HG03571 (cell line): ENCODE measurements at regions not wholly inside any gene's neighbourhood (a gene's known extent, or its start where the extent isn't known, plus 50 kb on each side); places are given as distances from the start of the nearest gene placed in this dataset.
"Not testable (repeated sequence)": the region's sequence is repeated elsewhere in the genome, so short reads cannot be mapped to it uniquely, and the experiment has no call there.

Experiments used
- ATAC-seq: cut with Tn5 transposase; IDR thresholded peaks from one replicate; pipeline ENCODE4 v1.9.1; 2021; ENCODE audit not compliant: unreplicated experiment

DNA sequence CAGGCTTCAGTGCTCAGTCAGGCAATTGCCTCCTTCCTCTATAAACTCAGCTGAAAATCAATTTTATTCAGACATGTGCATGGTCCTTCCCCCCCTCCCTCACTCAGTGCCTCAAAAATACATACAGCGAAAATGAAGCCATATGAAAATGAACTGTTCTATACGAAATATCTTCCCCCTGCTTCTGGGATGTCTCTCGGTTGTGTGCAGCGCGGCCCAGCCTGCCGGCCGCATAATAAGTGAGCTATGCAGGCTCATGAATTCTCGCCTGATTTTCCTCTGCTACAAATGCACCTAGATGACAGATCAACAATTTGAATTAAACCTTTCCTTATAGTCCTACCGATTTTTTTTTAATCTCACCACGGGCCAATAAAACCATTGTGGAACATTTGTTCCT, 252.9 kb downstream of the CRLF2 start:
- no peak for ATAC-seq

DNA sequence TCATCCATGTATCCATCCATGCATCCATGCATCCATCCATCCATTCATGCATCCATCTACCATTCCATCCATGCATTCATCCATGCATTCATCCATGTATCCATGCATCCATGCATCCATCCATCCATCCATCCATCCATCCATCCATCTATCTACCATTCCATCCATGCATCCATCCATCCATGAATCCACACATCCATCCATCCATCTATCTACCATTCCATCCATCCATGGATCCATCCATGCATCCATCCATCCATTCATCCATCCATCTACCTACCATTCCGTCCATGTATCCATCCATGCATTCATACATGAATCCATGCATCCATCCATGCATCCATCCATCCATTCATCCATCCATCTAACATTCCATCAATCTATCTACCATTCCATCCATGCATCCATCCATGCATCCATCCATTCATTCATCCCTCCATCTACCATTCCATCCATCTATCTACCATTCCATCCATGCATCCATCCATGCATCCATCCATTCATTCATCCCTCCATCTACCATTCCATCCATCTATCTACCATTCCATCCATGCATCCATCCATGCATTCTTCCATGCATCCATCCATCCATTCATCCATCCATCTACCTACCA, 257.2 kb downstream of the CRLF2 start:
- not testable (repeated sequence) for ATAC-seq

DNA sequence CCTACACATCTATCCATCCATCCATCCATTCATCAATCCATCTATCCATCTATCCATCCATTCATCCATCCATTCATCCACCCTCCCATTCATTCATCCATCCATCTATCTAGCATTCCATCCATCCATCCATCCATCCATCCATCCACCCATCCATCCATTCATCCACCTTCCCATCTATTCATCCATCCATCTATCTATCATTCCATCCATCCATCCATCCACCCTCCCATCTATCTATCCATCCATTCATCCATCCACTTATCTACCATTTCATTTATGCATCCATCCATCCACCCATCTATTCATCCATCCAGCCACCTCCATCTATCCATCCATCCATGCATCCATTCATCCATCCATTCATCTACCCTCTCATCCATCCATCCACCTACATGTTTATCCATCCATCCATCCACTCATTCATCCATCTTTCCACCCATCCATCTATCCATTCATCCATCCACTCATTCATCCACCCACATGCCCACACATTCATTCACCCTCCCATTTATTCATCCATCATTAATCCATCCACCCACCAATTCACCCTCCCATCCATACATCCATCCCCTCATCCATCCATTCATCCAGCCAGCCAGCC, 258.5 kb downstream of the CRLF2 start:
- no peak for ATAC-seq

DNA sequence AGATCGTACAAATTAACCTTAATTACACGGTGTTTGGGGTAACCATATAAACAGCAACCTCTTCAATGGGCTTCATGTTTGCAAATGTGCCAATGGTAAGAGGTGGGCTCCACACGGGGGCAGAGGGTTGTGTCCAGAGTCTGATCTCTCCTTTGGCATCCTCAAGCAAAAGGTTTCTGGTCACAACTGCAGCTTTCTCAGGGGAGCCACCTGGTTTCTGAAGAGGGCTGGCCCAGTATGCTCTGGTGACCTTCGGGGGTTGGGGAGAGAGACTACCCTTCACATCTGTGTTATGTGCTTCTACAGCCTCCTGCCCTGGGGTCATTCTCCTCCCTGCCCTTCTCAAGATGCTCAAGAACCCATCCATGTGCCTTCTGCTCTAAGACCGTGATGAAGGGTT, 259.6 kb downstream of the CRLF2 start:
- no peak for ATAC-seq

DNA sequence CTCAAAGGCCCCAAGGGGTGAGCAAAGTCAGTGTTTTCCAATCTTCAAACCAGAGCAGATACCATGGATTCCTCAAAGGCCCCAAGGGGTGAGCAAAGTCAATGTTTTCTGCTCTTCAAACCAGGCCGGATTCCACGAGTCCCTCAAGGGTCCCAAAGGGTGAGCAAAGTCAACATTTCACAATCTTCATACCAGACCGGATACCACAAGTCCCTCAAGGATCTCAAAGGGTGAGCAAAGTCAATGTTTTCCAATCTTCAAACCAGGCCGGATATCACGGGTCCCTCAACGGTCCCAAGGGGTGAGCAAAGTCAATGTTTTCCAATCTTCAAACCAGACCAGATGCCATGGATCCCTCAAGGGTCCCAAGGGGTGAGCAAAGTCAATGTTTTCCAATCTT, 265.2 kb downstream of the CRLF2 start:
- ATAC-seq = not testable (repeated sequence)

DNA sequence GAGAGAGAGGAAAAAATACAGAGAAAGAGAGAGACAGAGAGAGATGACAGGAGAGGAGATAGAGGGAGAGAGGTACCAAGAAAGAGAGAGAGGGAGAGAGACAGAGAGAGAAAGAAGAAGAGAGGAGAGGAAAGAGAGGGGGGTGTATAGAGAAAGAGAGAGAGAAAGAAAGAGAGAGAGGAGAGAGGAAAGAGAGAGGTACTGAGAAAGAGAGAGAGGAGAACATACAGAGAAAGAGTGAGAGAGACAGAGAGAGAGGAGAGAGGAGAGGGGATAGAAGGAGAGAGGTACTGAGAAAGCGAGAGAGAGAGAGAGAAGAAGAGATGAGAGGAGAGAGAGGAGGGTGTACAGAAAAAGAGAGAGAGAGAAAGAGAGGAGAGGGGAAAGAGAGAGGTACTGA, 269.4 kb downstream of the CRLF2 start:
- ATAC-seq = no peak

DNA sequence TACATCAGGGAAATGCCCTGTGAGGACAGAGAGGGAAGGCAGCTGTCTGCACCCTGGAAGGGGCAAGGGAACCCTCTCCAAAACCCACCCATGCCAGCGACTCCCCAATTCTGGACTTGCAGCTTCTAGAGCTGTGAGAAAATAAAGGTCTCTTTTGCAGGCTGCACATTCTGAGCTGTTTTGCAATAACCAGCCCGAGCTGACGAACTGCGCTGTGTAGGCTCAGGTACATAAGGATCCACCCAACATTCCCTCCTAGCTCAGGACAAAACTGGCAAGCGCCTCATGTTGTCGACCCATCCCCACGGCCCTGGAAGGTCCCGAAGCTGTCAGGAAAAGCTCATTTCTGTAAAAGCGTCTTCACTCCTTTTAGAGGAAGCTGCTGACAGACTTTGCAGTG, 271.8 kb downstream of the CRLF2 start:
- ATAC-seq = no peak

DNA sequence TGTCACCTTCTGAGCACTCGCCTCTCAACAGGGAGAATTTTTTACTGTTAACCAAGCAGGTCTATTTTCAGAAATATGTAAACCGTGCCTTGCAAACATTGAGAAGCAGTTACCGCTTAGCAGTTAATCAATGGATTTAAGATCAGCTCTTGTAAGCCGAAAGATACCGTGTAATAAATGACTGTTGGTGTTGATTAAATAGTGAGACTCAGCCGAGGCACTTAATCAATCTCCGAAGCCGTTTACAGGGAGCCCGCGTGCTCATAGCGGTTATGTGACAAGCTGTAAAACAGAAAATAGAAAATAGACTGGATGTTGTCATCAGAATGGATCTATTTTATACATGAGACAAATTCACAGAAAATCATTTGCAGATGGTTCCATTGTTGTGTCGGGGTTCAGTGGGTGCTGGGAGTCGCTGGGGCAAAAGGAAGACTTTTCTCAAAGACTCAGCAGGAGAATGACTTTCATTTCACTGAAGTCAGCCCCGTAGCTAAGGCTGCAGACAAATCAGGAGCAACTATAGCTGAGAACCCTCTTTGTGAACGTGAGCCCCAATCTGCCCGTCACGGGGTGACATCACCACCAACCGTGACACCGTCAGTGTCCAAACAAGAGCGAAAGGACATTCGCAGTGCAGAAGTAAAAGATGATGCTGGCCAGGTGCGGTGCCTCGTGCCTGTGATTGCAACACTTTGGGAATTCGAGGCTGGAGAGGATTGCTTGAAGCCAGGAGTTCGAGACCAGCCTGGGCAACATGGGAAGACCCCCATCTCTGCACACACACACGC, 275.3 kb downstream of the CRLF2 start:
- no peak for ATAC-seq

DNA sequence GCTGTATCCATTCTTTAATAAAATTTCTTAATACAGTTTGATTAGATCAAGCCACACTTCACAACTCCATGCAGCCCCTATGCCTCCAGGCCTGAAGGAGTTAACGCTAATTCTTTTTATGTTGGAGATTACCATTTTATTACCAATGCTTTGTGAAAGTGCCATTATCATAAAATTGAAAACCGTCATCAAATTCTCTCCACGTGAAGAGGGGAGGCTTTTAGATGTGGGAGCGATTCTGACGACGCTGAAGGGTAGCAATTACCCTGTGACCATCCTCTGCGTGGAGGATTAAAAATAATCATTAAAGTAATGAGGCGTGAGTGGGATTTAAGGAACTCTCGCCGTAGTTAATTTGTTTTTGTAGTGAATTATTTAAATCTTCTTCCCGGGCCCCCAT, 278.8 kb downstream of the CRLF2 start:
- no peak for ATAC-seq

DNA sequence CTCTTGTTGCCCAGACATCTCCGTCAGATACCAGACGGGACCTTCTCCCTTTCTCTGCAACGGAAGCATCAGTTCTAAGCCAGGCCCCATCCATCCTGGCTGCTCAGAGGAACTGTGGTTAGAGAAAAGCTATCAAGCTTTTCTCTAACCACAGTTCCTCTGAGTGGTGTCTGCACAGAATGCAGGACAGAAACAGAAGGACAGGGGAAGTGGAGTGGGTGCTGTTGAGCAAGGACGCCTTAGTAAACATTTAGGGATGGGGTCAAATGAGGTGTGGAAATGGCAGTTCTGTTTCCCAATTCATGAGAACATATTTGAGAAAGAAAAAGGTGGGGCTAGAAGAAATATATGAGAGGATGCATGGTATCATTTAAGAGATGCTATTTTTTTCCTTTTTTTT, 283.8 kb downstream of the CRLF2 start:
- no peak for ATAC-seq

DNA sequence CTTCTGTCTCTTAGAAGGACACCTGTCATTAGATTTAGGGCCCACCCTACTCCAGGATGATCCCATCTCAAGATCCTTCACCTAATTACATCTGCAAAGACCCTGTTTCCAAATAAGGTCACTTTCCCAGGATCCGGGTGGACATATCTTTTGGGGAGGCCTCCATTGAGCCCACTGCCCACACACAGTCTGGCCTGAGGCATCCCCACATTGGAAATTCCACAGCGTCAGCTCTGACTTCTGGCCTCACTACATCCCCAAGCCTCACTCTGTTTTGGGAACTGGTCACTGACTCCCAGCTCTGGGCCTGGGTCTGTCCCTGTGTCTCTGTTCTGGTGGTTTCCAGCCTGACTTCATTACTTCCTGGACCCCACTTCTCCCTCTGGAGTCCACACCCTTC, 285.5 kb downstream of the CRLF2 start:
- ATAC-seq = no peak

DNA sequence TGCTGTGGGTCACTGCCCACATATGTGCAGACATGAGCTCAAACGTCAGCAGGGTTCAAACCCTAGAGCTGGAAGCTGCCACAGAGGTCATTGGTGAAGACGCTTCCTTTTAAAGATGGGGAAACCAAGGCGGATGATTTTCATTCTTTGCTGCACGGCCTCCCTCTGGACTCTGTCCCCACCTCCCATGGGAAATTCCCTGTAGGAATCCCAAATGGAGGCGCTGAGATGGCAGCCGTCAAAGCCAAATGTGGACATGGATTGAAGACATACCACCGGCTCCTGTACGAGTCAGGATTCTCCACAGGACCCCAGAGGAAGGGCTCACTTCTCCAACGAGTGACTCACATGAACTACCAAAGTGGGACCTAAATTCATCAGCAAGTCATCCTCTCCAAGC, 286.4 kb downstream of the CRLF2 start:
- ATAC-seq = no peak

DNA sequence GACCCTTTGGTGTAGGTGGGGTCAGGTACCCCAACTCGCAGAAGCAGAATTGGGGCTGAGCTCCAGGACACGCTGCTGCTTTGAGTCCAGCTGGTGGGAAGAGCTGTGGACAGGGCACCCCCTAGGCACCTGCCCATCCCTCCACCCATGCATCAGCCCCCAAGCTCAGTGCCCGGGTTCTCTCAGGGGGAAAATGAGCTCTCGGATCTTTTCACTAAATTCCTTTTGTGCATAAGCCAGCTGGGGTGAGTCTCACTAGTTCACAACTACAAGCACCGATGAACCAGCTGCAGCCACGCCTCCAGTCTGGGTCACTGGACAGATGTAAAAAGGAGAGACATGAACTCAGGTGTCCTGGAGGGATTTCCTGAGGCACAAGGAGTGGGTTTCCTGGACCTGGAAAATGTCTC, 286.8 kb downstream of the CRLF2 start:
- ATAC-seq = no peak

DNA sequence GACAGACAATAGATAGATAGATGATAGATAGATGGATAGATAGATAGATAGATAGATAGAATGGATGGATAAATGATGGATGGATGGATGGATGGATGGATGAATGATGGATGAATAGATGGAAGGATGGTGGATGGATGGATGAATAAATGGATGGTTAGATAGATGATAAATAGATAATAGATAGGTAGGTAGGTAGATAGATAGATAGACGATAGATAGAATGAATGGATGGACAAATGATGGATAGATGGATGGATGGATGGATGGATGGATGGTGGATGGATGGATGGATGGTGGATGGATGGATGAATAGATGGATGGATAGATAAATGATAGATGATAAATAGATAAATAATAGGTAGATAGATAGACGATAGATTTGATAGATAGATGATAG, 287.4 kb downstream of the CRLF2 start:
- ATAC-seq = no peak

DNA sequence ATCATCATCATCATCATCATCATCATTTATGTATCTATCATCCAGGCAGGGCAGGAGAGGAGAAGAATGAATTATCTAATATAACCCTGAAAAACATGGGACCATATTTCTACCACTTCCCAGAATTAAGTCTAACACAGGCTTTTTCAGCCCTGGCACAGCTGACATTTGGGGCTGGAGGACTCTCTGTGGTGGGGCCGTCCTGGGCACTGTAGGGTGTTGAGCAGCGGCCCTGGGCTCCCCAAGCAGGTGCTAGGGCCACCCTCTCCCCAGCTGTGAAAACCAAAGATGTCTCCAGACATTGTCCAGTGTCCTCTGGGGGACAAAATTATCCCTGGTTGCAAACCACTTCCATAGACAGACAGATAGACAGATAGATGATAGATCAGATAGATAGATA, 288.4 kb downstream of the CRLF2 start:
- ATAC-seq = no peak

DNA sequence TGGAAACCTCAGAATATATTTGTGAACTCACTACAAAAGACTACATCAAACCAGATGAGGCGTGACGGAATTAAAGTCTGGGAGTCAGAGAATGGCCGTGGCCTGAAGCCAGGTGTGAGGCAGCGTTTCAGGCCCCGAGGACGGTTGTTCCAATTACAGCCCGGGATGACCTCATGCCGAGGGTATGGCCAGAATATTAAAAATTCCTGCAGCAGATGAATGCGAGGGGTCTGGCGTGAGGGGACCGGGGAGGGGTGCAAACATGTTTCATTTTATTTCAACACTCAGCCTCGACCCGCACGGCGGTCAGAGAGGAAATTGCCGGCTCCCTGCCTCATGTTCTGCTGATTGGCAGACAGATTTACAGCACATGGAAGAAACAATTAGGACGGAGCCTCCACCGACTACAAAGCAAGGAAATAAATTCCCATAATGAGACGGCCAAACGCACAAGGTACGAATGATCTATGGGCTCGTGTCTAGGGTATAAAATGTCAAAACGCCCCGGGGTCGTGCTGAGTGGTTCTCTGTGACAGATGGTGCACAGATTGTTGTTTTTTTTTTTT, 289.7 kb downstream of the SHOX start:
- ATAC-seq = no peak

DNA sequence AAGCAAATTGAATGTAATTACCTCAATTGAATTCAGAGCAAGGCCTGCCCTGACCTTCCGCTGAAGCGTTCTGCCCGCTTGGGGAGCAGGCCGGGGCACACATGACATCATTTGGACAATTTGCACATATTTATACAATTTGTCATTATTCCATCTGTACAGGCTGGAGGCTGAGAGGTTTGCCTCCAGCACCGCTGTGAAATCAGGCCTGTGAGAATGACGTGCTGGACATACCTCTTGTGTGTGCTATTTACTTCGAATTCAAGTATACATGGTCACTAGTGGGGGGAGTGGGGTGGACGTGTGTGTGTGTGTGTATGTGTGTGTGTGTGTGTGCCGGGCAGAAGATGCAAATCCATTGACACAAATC, 285.6 kb downstream of the SHOX start:
- ATAC-seq = no peak

DNA sequence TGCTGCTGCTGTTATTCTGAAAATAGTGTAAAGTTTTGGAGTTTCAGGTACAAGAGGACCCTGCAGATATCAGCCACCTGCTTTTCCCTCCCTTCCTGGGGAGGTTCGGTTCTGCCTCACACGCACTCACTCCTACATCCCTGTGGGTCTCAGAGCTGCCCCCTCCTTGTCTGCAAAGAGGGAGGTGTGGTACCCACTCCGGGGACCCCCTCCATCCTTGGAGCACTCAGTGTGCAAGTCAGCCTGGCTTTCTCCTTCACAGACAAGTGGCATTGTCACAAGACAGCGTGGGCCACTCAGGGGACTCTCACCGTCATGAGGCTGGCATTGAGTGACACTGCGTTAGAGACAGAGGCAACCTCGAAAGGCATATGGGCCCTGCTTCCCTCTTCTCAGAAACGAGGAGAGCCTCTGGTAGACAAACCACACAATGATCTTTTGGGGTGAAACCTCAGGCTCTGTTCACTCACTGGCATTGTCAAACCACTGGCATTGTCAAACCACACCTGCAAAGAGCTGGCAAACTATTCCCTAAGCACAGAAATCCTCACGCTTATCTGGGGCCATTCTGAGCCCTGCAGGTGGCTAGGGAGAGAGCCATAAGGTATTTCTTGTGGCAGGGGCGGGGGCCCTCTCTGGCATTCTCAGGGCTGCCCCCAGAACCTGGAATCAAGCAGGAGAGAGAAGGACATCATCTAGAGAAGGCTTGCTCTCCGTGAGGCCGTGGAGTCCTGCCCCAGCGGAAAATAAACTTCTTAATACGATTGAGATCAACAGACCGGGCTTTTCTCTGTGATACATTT, 285.0 kb downstream of the SHOX start:
- ATAC-seq = no peak

DNA sequence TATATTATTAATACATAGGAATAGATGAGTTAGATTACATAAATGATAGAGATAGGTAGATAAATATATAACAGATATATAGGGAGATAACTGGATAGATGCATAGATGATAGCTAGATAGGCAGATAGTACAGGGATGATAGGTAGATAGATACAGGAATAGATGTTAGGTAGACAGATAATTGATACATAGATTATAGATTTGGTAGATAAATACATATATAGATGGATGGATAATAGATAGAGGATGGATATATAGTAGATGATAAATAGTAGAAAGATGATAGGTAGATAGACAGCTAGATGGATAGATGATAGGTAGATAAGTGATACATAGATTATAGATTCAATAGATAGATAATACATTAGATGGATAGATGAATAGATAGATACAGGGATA, 283.6 kb downstream of the SHOX start:
- no peak for ATAC-seq

DNA sequence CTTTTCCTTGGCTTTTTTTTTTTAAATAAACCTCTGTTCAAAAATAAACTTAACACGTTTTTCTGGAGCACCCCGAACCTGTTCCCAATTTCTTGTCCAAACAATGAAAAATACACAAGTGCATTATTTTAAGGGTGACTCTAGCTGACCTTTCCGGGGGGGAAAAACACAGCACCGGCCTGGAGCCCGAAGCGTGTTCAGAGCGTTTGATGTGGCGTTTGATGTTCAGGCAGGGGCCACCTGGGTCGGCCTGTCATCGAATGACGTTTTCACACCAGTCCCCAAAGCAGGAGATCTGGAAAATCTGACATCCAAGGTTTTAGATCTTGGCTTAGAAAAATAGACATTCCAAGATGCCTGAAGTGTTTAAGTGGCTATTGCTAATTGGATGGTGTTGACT, 282.1 kb downstream of the SHOX start:
- ATAC-seq = no peak

DNA sequence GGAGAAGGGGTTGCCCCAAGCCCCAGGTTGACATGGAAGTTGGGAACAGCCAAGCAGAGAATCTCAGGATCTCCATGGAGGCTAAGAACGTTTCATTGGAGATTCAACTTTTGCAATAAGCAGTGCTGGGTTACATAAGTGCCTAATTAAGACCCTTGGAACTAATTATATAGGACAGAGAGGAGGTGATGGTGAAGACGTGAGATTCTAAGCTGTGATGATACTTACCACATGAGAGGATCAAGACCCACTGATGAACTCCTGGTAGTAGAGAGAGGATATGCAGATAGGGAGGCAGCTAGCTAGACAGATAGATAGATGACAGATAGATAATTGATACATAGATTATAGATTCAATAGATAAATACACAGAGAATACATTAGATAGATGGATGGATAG, 278.5 kb downstream of the SHOX start:
- ATAC-seq = not testable (repeated sequence)
